Endothelial cell of umbilical vein (primary cell): ENCODE measurements at regions not wholly inside any gene's neighbourhood (a gene's known extent, or its start where the extent isn't known, plus 50 kb on each side); places are given as distances from the start of the nearest gene placed in this dataset.

Experiments
- POLR2A ChIP-seq: IDR thresholded peaks from 2 replicates; pipeline ENCODE4 v1.6.1; 2012; ENCODE audit warnings: low read depth, mild to moderate bottlenecking, control low read depth, low read length
- TF ChIP-seq, protein P1 (sequence below), 2 donors: IDR thresholded peaks; 1 replicate in 1 of 2; 2 replicates in 1 of 2; pipeline ENCODE4 v1.5.1; 2011; ENCODE audit warnings: low read length in 2 of 2, mild to moderate bottlenecking in 2 of 2, moderate library complexity in 2 of 2, control low read depth in 1 of 2, inconsistent platforms in 1 of 2, low read depth in 1 of 2; ENCODE audit not compliant: insufficient read depth in 1 of 2; ENCODE audit errors: extremely low read depth in 1 of 2

GRCh38 chr10:107619139-107619538 lies 454.6 kb upstream of the SORCS1 start:
- TF ChIP-seq, protein P1, sequence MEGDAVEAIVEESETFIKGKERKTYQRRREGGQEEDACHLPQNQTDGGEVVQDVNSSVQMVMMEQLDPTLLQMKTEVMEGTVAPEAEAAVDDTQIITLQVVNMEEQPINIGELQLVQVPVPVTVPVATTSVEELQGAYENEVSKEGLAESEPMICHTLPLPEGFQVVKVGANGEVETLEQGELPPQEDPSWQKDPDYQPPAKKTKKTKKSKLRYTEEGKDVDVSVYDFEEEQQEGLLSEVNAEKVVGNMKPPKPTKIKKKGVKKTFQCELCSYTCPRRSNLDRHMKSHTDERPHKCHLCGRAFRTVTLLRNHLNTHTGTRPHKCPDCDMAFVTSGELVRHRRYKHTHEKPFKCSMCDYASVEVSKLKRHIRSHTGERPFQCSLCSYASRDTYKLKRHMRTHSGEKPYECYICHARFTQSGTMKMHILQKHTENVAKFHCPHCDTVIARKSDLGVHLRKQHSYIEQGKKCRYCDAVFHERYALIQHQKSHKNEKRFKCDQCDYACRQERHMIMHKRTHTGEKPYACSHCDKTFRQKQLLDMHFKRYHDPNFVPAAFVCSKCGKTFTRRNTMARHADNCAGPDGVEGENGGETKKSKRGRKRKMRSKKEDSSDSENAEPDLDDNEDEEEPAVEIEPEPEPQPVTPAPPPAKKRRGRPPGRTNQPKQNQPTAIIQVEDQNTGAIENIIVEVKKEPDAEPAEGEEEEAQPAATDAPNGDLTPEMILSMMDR (IDR thresholded peaks at IDR 0.05; ENCODE audit: extremely low read depth in 1 of 2, insufficient read depth in 1 of 2, low read depth in 1 of 2, low read length in 2 of 2) = no peak
- no peak for TF ChIP-seq POLR2A
